SJSA1 (cell line): ENCODE measurements at regions not wholly inside any gene's neighbourhood (a gene's known extent, or its start where the extent isn't known, plus 50 kb on each side); places are given as distances from the start of the nearest gene placed in this dataset.

Experiments
- DNase-seq, 2 experiments: peaks; one replicate each; pipeline ENCODE4 v3.0.0-alpha.2; 2015 to 2020; ENCODE audit warnings: low spot score in 2 of 2, low read depth in 1 of 2
- H3K27ac ChIP-seq: fragments of 250-450 bp; sonication (Bioruptor Pico); 2 replicates; pipeline ENCODE4 v1.5.1; 2020; ENCODE audit warnings: mild to moderate bottlenecking, moderate library complexity
- H3K27me3 ChIP-seq: fragments of 250-450 bp; sonication (Bioruptor Pico); replicated peaks from 2 replicates; pipeline ENCODE4 v1.5.1; 2020; ENCODE audit warnings: mild to moderate bottlenecking, moderate library complexity
- H3K36me3 ChIP-seq: fragments of 250-450 bp; sonication (Bioruptor Pico); 2 replicates; pipeline ENCODE4 v1.5.1; 2020; ENCODE audit warnings: mild to moderate bottlenecking
- H3K4me1 ChIP-seq: fragments of 250-450 bp; sonication (Bioruptor Pico); replicated peaks from 2 replicates; pipeline ENCODE4 v1.6.1; 2021; ENCODE audit warnings: mild to moderate bottlenecking
- H3K4me3 ChIP-seq: fragments of 250-450 bp; sonication (Bioruptor Pico); 2 replicates; pipeline ENCODE4 v1.5.1; 2020; ENCODE audit warnings: mild to moderate bottlenecking
- H3K9me3 ChIP-seq: fragments of 250-450 bp; sonication (Bioruptor Pico); replicated peaks from 2 replicates; pipeline ENCODE4 v1.5.1; 2020; ENCODE audit warnings: mild to moderate bottlenecking

- Histone ChIP-seq H3K27me3 (no peaks in the 10 kb centered on the region), H3K36me3 (no peaks in the 10 kb centered on the region), H3K4me3 (no peak overlapping the region), H3K9me3 (no peaks in the 10 kb centered on the region), H3K27ac (no peak overlapping the region), H3K4me1 (no peaks in the 10 kb centered on the region)
- DNase-seq = no peak
Measured at GRCh38 chr1:190615818-190616217, 138.2 kb upstream of the BRINP3 start.

GRCh38 chr1:190616235-190616634 lies 138.6 kb upstream of the BRINP3 start:
- no peak for DNase-seq
- no peak overlapping the region for H3K4me3 ChIP-seq
- no peaks in the 10 kb centered on the region for H3K27me3 ChIP-seq
- no peaks in the 10 kb centered on the region for H3K4me1 ChIP-seq
- no peaks in the 10 kb centered on the region for H3K36me3 ChIP-seq
- no peaks in the 10 kb centered on the region for H3K9me3 ChIP-seq
- no peak overlapping the region for H3K27ac ChIP-seq

- Histone ChIP-seq H3K27me3 (no peaks in the 10 kb centered on the region), H3K27ac (no peak overlapping the region), H3K4me1 (no peaks in the 10 kb centered on the region), H3K9me3 (no peaks in the 10 kb centered on the region), H3K4me3 (no peak overlapping the region), H3K36me3 (no peaks in the 10 kb centered on the region)
- no peak for DNase-seq
Measured at GRCh38 chr1:190619724-190620123, 142.1 kb upstream of the BRINP3 start.

- no peaks in the 10 kb centered on the region; the same call in 1 of the 2 replicates for H3K9me3 ChIP-seq
- no peaks in the 10 kb centered on the region for H3K36me3 ChIP-seq
- H3K27ac ChIP-seq = no peak overlapping the region
- no peaks in the 10 kb centered on the region for H3K27me3 ChIP-seq
- no peak overlapping the region for H3K4me3 ChIP-seq
- no peak for DNase-seq
- H3K4me1 ChIP-seq = no peaks in the 10 kb centered on the region
Measured at GRCh38 chr1:190633488-190633887, 155.8 kb upstream of the BRINP3 start.

GRCh38 chr1:190634134-190634533 lies 156.5 kb upstream of the BRINP3 start:
- no peak overlapping the region for H3K27ac ChIP-seq
- H3K4me3 ChIP-seq = no peak overlapping the region
- H3K36me3 ChIP-seq = no peaks in the 10 kb centered on the region
- H3K27me3 ChIP-seq = no peaks in the 10 kb centered on the region
- H3K4me1 ChIP-seq = no peaks in the 10 kb centered on the region
- no peaks in the 10 kb centered on the region for H3K9me3 ChIP-seq
- DNase-seq = no peak

- no peak for DNase-seq
- Histone ChIP-seq H3K27ac (no peak overlapping the region), H3K4me3 (no peak overlapping the region), H3K36me3 (no peaks in the 10 kb centered on the region), H3K9me3 (no peaks in the 10 kb centered on the region), H3K4me1 (no peaks in the 10 kb centered on the region), H3K27me3 (no peaks in the 10 kb centered on the region)
Measured at GRCh38 chr1:190649553-190649952, 171.9 kb upstream of the BRINP3 start.

- Histone ChIP-seq H3K4me1 (no peaks in the 10 kb centered on the region), H3K36me3 (no peaks in the 10 kb centered on the region), H3K27me3 (no peaks in the 10 kb centered on the region), H3K4me3 (no peak overlapping the region), H3K27ac (no peak overlapping the region), H3K9me3 (no peaks in the 10 kb centered on the region; the same call in 1 of the 2 replicates)
- no peak for DNase-seq
Measured at GRCh38 chr1:190658907-190659306, 181.2 kb upstream of the BRINP3 start.

- Histone ChIP-seq H3K4me3 (no peak overlapping the region), H3K9me3 (no peaks in the 10 kb centered on the region; the same call in 1 of the 2 replicates), H3K36me3 (no peaks in the 10 kb centered on the region), H3K4me1 (no peaks in the 10 kb centered on the region), H3K27me3 (no peaks in the 10 kb centered on the region), H3K27ac (no peak overlapping the region)
- DNase-seq = no peak
Measured at GRCh38 chr1:190663962-190664361, 186.3 kb upstream of the BRINP3 start.

GRCh38 chr1:190665045-190665444 lies 187.4 kb upstream of the BRINP3 start:
- DNase-seq = no peak
- Histone ChIP-seq H3K4me1 (no peaks in the 10 kb centered on the region), H3K27me3 (no peaks in the 10 kb centered on the region), H3K27ac (no peak overlapping the region), H3K9me3 (peaks cover 2% of the 10 kb centered on the region; the same call in 1 of the 2 replicates), H3K36me3 (no peaks in the 10 kb centered on the region), H3K4me3 (no peak overlapping the region)

- H3K4me1 ChIP-seq = no peaks in the 10 kb centered on the region
- DNase-seq = no peak
- H3K4me3 ChIP-seq = no peak overlapping the region
- H3K27me3 ChIP-seq = no peaks in the 10 kb centered on the region
- H3K9me3 ChIP-seq = 0 out of 2 replicates have a peak, but pooled peaks cover 2% of the 10 kb centered on the region
- no peak overlapping the region for H3K27ac ChIP-seq
- no peaks in the 10 kb centered on the region for H3K36me3 ChIP-seq
Measured at GRCh38 chr1:190667914-190668313, 190.2 kb upstream of the BRINP3 start.

- H3K36me3 ChIP-seq = no peaks in the 10 kb centered on the region
- no peaks in the 10 kb centered on the region for H3K4me1 ChIP-seq
- no peak overlapping the region for H3K4me3 ChIP-seq
- 0 out of 2 replicates have a peak, but pooled peaks cover 3% of the 10 kb centered on the region for H3K9me3 ChIP-seq
- no peak for DNase-seq
- no peaks in the 10 kb centered on the region for H3K27me3 ChIP-seq
- no peak overlapping the region for H3K27ac ChIP-seq
Measured at GRCh38 chr1:190679044-190679443, 201.4 kb upstream of the BRINP3 start.

- no peaks in the 10 kb centered on the region for H3K4me1 ChIP-seq
- H3K36me3 ChIP-seq = no peaks in the 10 kb centered on the region
- no peak overlapping the region for H3K27ac ChIP-seq
- H3K27me3 ChIP-seq = no peaks in the 10 kb centered on the region
- H3K9me3 ChIP-seq = 0 out of 2 replicates have a peak, but pooled peaks cover 3% of the 10 kb centered on the region
- no peak overlapping the region for H3K4me3 ChIP-seq
- DNase-seq = no peak
Measured at GRCh38 chr1:190679454-190679853, 201.8 kb upstream of the BRINP3 start.

GRCh38 chr1:190679983-190680382 lies 202.3 kb upstream of the BRINP3 start:
- Histone ChIP-seq H3K36me3 (no peaks in the 10 kb centered on the region), H3K27ac (no peak overlapping the region), H3K9me3 (0 out of 2 replicates have a peak, but pooled peaks cover 3% of the 10 kb centered on the region), H3K4me3 (no peak overlapping the region), H3K4me1 (no peaks in the 10 kb centered on the region), H3K27me3 (no peaks in the 10 kb centered on the region)
- DNase-seq = no peak

GRCh38 chr1:190685676-190686075 lies 208.0 kb upstream of the BRINP3 start:
- no peak overlapping the region for H3K27ac ChIP-seq
- H3K4me1 ChIP-seq = no peaks in the 10 kb centered on the region
- DNase-seq = no peak
- no peak overlapping the region for H3K4me3 ChIP-seq
- 0 out of 2 replicates have a peak, but pooled peaks cover 3% of the 10 kb centered on the region for H3K9me3 ChIP-seq
- no peaks in the 10 kb centered on the region for H3K36me3 ChIP-seq
- no peaks in the 10 kb centered on the region for H3K27me3 ChIP-seq

- Histone ChIP-seq H3K4me1 (no peaks in the 10 kb centered on the region), H3K27me3 (no peaks in the 10 kb centered on the region), H3K4me3 (no peak overlapping the region), H3K27ac (no peak overlapping the region), H3K9me3 (no peaks in the 10 kb centered on the region), H3K36me3 (no peaks in the 10 kb centered on the region)
- DNase-seq = no peak
Measured at GRCh38 chr1:190688096-190688495, 210.4 kb upstream of the BRINP3 start.
